Sigmoid colon (tissue), 6 donors: ENCODE measurements at regions not wholly inside any gene's neighbourhood (a gene's known extent, or its start where the extent isn't known, plus 50 kb on each side); places are given as distances from the start of the nearest gene placed in this dataset.
"Not testable (repeated sequence)": the region's sequence is repeated elsewhere in the genome, so short reads cannot be mapped to it uniquely, and the experiment has no call there.

Experiments
- DNase-seq: peaks from one replicate; pipeline ENCODE4 v3.0.0-alpha.2; 2019
- H3K27ac ChIP-seq, 4 donors: fragments of 200-600 bp; sonication (generic); one replicate each; pipeline ENCODE4 v1.5.1; 2016 to 2019; ENCODE audit warnings: mild to moderate bottlenecking in 1 of 4
- H3K27me3 ChIP-seq, 3 donors: fragments of 200-600 bp; sonication (generic); one replicate each; pipeline ENCODE4 v1.5.1; 2019; ENCODE audit warnings: mild to moderate bottlenecking in 1 of 3
- H3K36me3 ChIP-seq, 4 donors: fragments of 200-600 bp; sonication (generic); one replicate each; pipeline ENCODE4 v1.5.1; 2016 to 2019
- H3K4me1 ChIP-seq, 4 donors: fragments of 200-600 bp; sonication (generic); one replicate each; pipeline ENCODE4 v1.5.1; 2017 to 2019
- H3K4me3 ChIP-seq, 4 donors: fragments of 200-600 bp; sonication (generic); one replicate each; pipeline ENCODE4 v1.5.1; 2017 to 2019; ENCODE audit warnings: mild to moderate bottlenecking in 2 of 4, moderate library complexity in 1 of 4
- H3K9me3 ChIP-seq, 4 donors: fragments of 200-600 bp in 3 of 4; sonication (generic) in 3 of 4; one replicate each; pipeline versions ENCODE4 v1.5.1 to v1.6.1; 2013 to 2019
- EP300 ChIP-seq, 4 donors: sonication (generic); formaldehyde crosslinking; IDR thresholded peaks; one replicate each; pipeline ENCODE4 v1.6.1; 2017; ENCODE audit warnings: antibody characterized with exemption in 4 of 4
- POLR2A ChIP-seq, 2 donors: fragments of 450-650 bp; IDR thresholded peaks; one replicate each; pipeline ENCODE4 v1.6.1; 2016; ENCODE audit warnings: antibody characterized with exemption in 2 of 2, mild to moderate bottlenecking in 2 of 2, moderate library complexity in 2 of 2
- POLR2AphosphoS5 ChIP-seq, 4 donors: sonication (generic); formaldehyde crosslinking; IDR thresholded peaks; one replicate each; pipeline ENCODE4 v1.6.1; 2017; ENCODE audit warnings: antibody characterized with exemption in 4 of 4
- WGBS, 2 donors: extraction: QIAGEN DNeasy Blood & Tissue Kit; methylation state at CpG; one replicate each; pipeline ENCODE4 v1.1.7; 2013; 5-methylcytosine and 5-hydroxymethylcytosine counted together
- intact Hi-C: fragments of 100-400 bp; cut with DNase I; formaldehyde crosslinking; loops from one replicate; pipeline ENCODE4 v1.15.1; 2023
- TF ChIP-seq, protein P1 (sequence below), 4 experiments: fragments of 450-650 bp in 3 of 4; fragments of 200-600 bp in 1 of 4; IDR thresholded peaks; one replicate each; pipeline ENCODE4 v1.5.1; 2016 to 2019; ENCODE audit warnings: antibody characterized with exemption in 4 of 4, mild to moderate bottlenecking in 3 of 4, moderate library complexity in 2 of 4
- donor health status: healthy with polysubstance abuse.
- donor health status: healthy.

DNA sequence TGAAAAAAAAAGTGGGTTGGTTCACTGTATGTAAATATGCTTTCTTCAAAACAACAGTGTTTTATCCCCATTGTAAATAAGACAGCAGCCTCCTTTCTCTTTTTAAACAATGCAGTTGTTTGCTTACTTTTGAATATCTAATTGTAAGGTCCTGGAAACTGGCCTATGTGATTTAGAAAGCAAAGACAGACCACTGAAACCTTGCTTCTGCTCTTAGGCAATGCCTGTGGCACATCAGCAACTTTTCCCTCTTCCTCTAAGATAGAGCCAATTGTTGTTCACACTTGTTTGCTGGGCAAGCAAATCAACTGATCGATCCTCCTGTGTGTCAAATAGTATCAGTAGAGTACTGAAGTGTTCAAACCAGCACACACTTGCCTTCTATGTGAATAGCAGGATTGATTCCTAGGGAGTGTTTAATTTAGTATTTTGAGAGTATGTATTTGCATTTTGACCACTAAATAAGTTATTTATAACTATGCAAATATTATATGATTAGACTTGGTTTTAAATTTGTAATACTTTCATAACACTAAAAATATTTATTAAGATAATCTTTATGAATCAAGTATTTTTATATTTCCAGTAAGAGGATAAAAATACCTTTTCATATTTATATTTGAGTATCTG lies 55.4 kb upstream of the GRPR start:
- Histone ChIP-seq H3K27ac (no peak overlapping the region), H3K4me3 (no peak overlapping the region), H3K36me3 (no peaks in the 10 kb centered on the region), H3K4me1 (no peaks in the 10 kb centered on the region), H3K27me3 (no peaks in the 10 kb centered on the region), H3K9me3 (no peaks in the 10 kb centered on the region)
- no peak for DNase-seq
- intact Hi-C loops = no loop called here
- 54 to 74% methylated on average over 1 of the region's 1 CpG for WGBS, 2 donors
- TF ChIP-seq, protein P1, sequence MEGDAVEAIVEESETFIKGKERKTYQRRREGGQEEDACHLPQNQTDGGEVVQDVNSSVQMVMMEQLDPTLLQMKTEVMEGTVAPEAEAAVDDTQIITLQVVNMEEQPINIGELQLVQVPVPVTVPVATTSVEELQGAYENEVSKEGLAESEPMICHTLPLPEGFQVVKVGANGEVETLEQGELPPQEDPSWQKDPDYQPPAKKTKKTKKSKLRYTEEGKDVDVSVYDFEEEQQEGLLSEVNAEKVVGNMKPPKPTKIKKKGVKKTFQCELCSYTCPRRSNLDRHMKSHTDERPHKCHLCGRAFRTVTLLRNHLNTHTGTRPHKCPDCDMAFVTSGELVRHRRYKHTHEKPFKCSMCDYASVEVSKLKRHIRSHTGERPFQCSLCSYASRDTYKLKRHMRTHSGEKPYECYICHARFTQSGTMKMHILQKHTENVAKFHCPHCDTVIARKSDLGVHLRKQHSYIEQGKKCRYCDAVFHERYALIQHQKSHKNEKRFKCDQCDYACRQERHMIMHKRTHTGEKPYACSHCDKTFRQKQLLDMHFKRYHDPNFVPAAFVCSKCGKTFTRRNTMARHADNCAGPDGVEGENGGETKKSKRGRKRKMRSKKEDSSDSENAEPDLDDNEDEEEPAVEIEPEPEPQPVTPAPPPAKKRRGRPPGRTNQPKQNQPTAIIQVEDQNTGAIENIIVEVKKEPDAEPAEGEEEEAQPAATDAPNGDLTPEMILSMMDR (IDR thresholded peaks at IDR 0.05) = no peak
- TF ChIP-seq POLR2A (IDR thresholded peaks at IDR 0.05) (no peak), EP300 (IDR thresholded peaks at IDR 0.05) (no peak), POLR2AphosphoS5 (IDR thresholded peaks at IDR 0.05) (no peak)

DNA sequence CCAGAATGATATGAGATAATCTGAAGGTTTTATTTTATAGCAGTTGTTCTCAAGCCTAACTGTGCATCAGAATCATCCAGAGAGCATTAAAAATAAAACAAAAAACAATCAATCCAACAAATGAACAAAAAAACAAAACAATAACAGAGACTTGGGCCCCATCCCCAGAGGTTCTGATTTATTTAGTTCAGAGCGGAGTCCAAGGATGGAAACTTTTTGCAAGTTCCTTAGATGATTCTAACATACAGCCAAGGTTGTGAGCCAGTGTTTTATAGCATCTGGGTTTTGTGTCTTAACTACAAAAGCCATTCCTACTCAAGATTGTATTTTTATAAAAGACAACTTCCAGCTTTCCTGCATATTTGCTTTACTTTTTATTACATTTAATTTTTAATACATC lies 59.4 kb upstream of the GRPR start:
- intact Hi-C loops = no loop called here
- H3K4me3 ChIP-seq = no peak overlapping the region
- no peaks in the 10 kb centered on the region for H3K9me3 ChIP-seq
- H3K4me1 ChIP-seq = no peaks in the 10 kb centered on the region
- no peaks in the 10 kb centered on the region for H3K36me3 ChIP-seq
- no peak for DNase-seq
- H3K27ac ChIP-seq = no peak overlapping the region
- H3K27me3 ChIP-seq = no peaks in the 10 kb centered on the region
- WGBS, 2 donors = 86 to 89% methylated on average over 1 of the region's 1 CpG
- TF ChIP-seq POLR2A (IDR thresholded peaks at IDR 0.05) = no peak
- TF ChIP-seq, protein P1 (IDR thresholded peaks at IDR 0.05) = no peak
- TF ChIP-seq POLR2AphosphoS5 (IDR thresholded peaks at IDR 0.05) = no peak
- no peak for TF ChIP-seq EP300 (IDR thresholded peaks at IDR 0.05)

DNA sequence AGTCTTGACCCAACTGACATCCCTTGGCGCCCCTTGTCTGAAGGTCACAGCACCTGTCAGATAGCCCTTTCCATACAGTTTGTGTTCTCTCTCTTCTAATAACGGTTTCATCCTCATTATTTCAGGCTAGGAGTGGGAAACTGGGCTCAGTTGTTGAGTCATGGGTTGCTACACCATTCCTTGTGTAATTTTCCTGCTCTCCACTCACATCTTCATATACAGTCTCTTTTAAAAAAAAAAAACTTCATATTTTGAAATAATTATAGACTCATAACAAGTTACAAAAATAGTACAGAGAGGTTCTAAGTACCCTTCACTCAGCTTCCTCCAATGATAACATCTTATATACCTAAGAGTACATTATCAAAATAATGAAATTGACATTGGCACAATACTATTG lies 60.2 kb upstream of the GRPR start:
- Histone ChIP-seq H3K27ac (no peak overlapping the region), H3K36me3 (no peaks in the 10 kb centered on the region), H3K9me3 (no peaks in the 10 kb centered on the region), H3K4me3 (no peak overlapping the region), H3K4me1 (no peaks in the 10 kb centered on the region), H3K27me3 (no peaks in the 10 kb centered on the region)
- intact Hi-C loops = no loop called here
- TF ChIP-seq EP300 (IDR thresholded peaks at IDR 0.05) (no peak), POLR2A (IDR thresholded peaks at IDR 0.05) (no peak), POLR2AphosphoS5 (IDR thresholded peaks at IDR 0.05) (no peak)
- TF ChIP-seq, protein P1 (IDR thresholded peaks at IDR 0.05) = no peak
- WGBS, 2 donors = 80 to 86% methylated on average over 2 of the region's 2 CpGs
- DNase-seq = no peak

DNA sequence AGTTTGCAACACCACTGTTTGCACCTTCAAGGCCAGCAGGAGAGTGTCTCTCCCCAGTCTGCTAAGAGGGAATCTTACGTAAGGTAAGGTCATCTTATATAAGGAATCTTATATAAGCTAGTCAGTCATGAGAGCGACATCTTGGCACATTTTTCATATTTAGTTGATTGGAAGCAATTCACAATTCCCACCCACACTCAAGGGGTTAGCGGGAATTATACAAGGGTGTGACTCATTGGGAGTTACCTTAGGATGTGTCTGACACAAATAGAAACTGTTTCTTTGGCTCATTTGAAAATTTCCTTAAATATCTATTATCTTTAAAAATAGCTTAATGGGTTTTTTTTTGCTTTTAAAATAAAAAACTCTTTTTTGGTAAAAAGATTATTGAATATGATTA lies 62.1 kb upstream of the GRPR start:
- intact Hi-C loops = no loop called here
- TF ChIP-seq, protein P1 (IDR thresholded peaks at IDR 0.05) = no peak
- TF ChIP-seq EP300 (IDR thresholded peaks at IDR 0.05) (no peak), POLR2A (IDR thresholded peaks at IDR 0.05) (no peak), POLR2AphosphoS5 (IDR thresholded peaks at IDR 0.05) (no peak)
- WGBS, 2 donors = 91 to 96% methylated on average over 3 of the region's 3 CpGs

DNA sequence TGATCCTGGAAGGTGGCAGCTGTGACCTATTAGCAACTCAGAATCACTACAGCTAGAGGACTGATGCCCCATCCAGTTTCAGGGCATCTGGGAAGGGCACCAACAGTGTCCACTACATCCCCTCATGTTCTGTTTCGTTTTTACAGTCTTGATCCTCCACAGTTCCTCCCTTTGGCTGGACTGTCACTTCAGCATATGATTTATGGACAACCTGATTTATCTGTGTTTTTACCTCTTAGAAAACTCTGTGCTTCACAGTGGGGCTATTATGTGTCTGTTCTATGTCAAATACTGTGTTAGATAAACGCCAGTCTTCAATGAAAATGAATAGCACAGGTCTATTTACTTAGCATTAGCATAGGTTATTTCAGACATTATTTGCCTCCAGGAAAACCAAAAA lies 63.1 kb upstream of the GRPR start:
- H3K27me3 ChIP-seq = no peaks in the 10 kb centered on the region
- no peaks in the 10 kb centered on the region for H3K36me3 ChIP-seq
- no peak for DNase-seq
- 7 to 31% methylated on average over 2 of the region's 2 CpGs for WGBS, 2 donors
- H3K4me3 ChIP-seq = no peak overlapping the region
- H3K27ac ChIP-seq = no peak overlapping the region
- no peaks in the 10 kb centered on the region for H3K9me3 ChIP-seq
- H3K4me1 ChIP-seq = no peaks in the 10 kb centered on the region
- peak; percentile 27 to 78 (median 64) for TF ChIP-seq POLR2AphosphoS5 (IDR thresholded peaks at IDR 0.05)
- no peak for TF ChIP-seq EP300 (IDR thresholded peaks at IDR 0.05)
- intact Hi-C loops = no loop called here

More for the DNA sequence above, 62.1 kb upstream of the GRPR start:
- no peaks in the 10 kb centered on the region for H3K27me3 ChIP-seq
- H3K36me3 ChIP-seq = no peaks in the 10 kb centered on the region
- H3K27ac ChIP-seq = no peak overlapping the region
- H3K9me3 ChIP-seq = no peaks in the 10 kb centered on the region
- no peak overlapping the region for H3K4me3 ChIP-seq
- DNase-seq = no peak
- no peaks in the 10 kb centered on the region for H3K4me1 ChIP-seq

DNA sequence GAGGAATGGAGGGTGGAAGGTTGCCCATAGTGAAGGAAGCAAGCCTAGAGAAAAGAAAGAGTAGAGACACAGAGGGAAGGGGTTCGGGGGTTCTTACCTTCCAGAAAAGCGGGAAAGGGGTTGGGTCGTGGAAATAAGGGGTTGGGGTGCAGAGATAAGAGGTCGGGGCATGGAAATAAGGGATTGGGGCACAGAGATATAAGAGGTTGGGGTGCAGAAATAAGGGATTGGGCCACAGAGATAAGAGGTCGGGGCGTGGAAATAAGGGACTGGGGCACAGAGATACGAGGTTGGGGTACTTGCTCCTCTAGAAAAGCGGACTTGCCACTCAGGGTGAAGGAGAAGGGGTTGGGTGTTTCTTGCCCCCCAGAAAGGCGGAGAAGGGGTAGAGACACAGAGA lies 74.2 kb upstream of the GRPR start:
- H3K9me3 ChIP-seq, H3K27ac ChIP-seq, H3K36me3 ChIP-seq, DNase-seq, intact Hi-C loops, H3K4me1 ChIP-seq, H3K27me3 ChIP-seq, H3K4me3 ChIP-seq: not testable (repeated sequence)
- 82 to 87% methylated on average over 9 of the region's 9 CpGs for WGBS, 2 donors
